ENCODE measurements at regions not wholly inside any gene's neighbourhood (a gene's known extent, or its start where the extent isn't known, plus 50 kb on each side); places are given as distances from the start of the nearest gene placed in this dataset.

GRCh38 chr5:163369776-163370385 lies 67.5 kb upstream of the CCNG1 start:
- no peak for DNase-seq

- DNase-seq, result no peak
Observed at GRCh38 chr5:163373436-163374084, 63.8 kb upstream of the CCNG1 start.

GRCh38 chr5:163377982-163378381 lies 59.4 kb upstream of the CCNG1 start:
- DNase-seq, result no peak

- DNase-seq, result no peak
Observed at GRCh38 chr5:163379298-163380155, 57.9 kb upstream of the CCNG1 start.

GRCh38 chr5:163381832-163382231 lies 55.6 kb upstream of the CCNG1 start:
- DNase-seq, result no peak

GRCh38 chr5:163383754-163384153 lies 53.6 kb upstream of the CCNG1 start:
- no peak for DNase-seq

GRCh38 chr5:163384669-163385068 lies 52.7 kb upstream of the CCNG1 start:
- no peak for DNase-seq

- DNase-seq, result no peak
Observed at GRCh38 chr5:163385271-163385670, 52.1 kb upstream of the CCNG1 start.

- no peak for DNase-seq
Observed at GRCh38 chr5:163385824-163386223, 51.6 kb upstream of the CCNG1 start.

GRCh38 chr5:163386352-163386751 lies 51.0 kb upstream of the CCNG1 start:
- DNase-seq, result no peak

- DNase-seq, result no peak
Observed at GRCh38 chr5:163387589-163388343, 49.6 kb upstream of the CCNG1 start.

Data from activated effector memory CD4-positive, alpha-beta T cell treated with Interleukin-2 at 50 U/mL for 16 hours (primary cell).